ENCODE measurements at regions not wholly inside any gene's neighbourhood (a gene's known extent, or its start where the extent isn't known, plus 50 kb on each side); places are given as distances from the start of the nearest gene placed in this dataset.

- TF ChIP-seq REST (IDR thresholded peaks at IDR 0.05; ENCODE audit: unreplicated experiment) (no peak), ZNF331 (CRISPR knock-in tag; IDR thresholded peaks at IDR 0.05; ENCODE audit: low read depth) (no peak), CTCF (conservative IDR thresholded peaks at IDR 0.05; ENCODE audit: low read depth in 2 of 2) (no peak), NANOG (IDR thresholded peaks at IDR 0.05; ENCODE audit: borderline replicate concordance) (no peak), ZNF114 (CRISPR knock-in tag; IDR thresholded peaks at IDR 0.05) (no peak), CREB1 (CRISPR knock-in tag; IDR thresholded peaks at IDR 0.05; ENCODE audit: low read depth) (no peak)
These were observed 364.2 kb downstream of the CHSY3 start (continued) for GRCh38 chr5:130268489-130268888.

GRCh38 chr5:130267926-130268325 lies 363.7 kb downstream of the CHSY3 start:
- H3K36me3 ChIP-seq (ENCODE audit: insufficient read depth), result no peaks in the 10 kb centered on the region
- no peaks in the 10 kb centered on the region for H3K4me1 ChIP-seq (ENCODE audit: insufficient read depth)
- no peak overlapping the region for H3K4me2 ChIP-seq
- Mint-ChIP-seq H3K27ac (no peak overlapping the region), H3K9me3 (no peaks in the 10 kb centered on the region), H3K4me3 (no peak overlapping the region), H3K4me1 (no peaks in the 10 kb centered on the region), H3K36me3 (ENCODE audit: low read depth) (no peaks in the 10 kb centered on the region), H3K27me3 (ENCODE audit: insufficient read depth, low read depth, poor library complexity) (peaks cover 19% of the 10 kb centered on the region)
- no peaks in the 10 kb centered on the region for H3F3A ChIP-seq (replicated peaks; ENCODE audit: low read depth)
- no peak overlapping the region for H3K27ac ChIP-seq (ENCODE audit: low read depth)
- H3K4me3 ChIP-seq, result no peak overlapping the region
- H3K9me2 ChIP-seq (ENCODE audit: insufficient read depth), result no peaks in the 10 kb centered on the region
- peaks cover 53% of the 10 kb centered on the region for H3K27me3 ChIP-seq (ENCODE audit: insufficient read depth)
- H4K20me1 ChIP-seq (replicated peaks; ENCODE audit: insufficient read depth), result no peaks in the 10 kb centered on the region
- no peak for DNase-seq (ENCODE audit: low spot score)
- TF ChIP-seq ZNF462 (CRISPR knock-in tag; IDR thresholded peaks at IDR 0.05) (no peak), ZNF331 (CRISPR knock-in tag; IDR thresholded peaks at IDR 0.05; ENCODE audit: low read depth) (no peak), POLR2AphosphoS5 (IDR thresholded peaks at IDR 0.05; ENCODE audit: low read depth) (no peak), CREB1 (CRISPR knock-in tag; IDR thresholded peaks at IDR 0.05; ENCODE audit: low read depth) (no peak), JUNB (IDR thresholded peaks at IDR 0.05; ENCODE audit: unreplicated experiment) (no peak)
- no peaks in the 10 kb centered on the region for H3K79me2 ChIP-seq (replicated peaks; ENCODE audit: insufficient read depth)
- ATAC-seq, result no peak
- H2AFZ ChIP-seq, result no peak overlapping the region

All from GM23338 (cell line).